ENCODE measurements at regions not wholly inside any gene's neighbourhood (a gene's known extent, or its start where the extent isn't known, plus 50 kb on each side); places are given as distances from the start of the nearest gene placed in this dataset.
"Not testable (repeated sequence)": the region's sequence is repeated elsewhere in the genome, so short reads cannot be mapped to it uniquely, and the experiment has no call there.

DNA sequence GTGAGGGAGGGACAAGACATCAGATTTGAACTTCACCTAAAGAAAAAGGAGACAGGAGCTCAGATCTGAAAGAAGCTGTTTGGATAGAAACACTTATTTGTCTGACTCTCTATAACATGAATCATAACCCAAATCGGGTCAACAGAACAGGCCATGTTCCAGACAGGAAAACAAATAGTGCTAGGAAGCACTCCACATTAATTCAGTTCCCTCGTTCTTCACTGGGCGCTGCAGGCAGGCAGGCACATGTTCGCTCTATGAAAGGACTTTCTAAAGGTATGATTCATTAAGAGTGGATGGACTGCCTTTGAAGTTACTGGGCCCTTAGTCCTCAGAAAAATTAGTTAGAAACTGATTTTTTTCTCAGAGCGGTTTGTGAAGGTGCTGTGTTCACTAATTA is 137.5 kb upstream of the TRPC6 start:
- no peak for FAIRE-seq
- TF ChIP-seq, protein P1, sequence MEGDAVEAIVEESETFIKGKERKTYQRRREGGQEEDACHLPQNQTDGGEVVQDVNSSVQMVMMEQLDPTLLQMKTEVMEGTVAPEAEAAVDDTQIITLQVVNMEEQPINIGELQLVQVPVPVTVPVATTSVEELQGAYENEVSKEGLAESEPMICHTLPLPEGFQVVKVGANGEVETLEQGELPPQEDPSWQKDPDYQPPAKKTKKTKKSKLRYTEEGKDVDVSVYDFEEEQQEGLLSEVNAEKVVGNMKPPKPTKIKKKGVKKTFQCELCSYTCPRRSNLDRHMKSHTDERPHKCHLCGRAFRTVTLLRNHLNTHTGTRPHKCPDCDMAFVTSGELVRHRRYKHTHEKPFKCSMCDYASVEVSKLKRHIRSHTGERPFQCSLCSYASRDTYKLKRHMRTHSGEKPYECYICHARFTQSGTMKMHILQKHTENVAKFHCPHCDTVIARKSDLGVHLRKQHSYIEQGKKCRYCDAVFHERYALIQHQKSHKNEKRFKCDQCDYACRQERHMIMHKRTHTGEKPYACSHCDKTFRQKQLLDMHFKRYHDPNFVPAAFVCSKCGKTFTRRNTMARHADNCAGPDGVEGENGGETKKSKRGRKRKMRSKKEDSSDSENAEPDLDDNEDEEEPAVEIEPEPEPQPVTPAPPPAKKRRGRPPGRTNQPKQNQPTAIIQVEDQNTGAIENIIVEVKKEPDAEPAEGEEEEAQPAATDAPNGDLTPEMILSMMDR (IDR thresholded peaks at IDR 0.05; ENCODE audit: insufficient read depth, missing control alignments): no peak
- DNase-seq (ENCODE audit: insufficient read length, low spot score): no peak

DNA sequence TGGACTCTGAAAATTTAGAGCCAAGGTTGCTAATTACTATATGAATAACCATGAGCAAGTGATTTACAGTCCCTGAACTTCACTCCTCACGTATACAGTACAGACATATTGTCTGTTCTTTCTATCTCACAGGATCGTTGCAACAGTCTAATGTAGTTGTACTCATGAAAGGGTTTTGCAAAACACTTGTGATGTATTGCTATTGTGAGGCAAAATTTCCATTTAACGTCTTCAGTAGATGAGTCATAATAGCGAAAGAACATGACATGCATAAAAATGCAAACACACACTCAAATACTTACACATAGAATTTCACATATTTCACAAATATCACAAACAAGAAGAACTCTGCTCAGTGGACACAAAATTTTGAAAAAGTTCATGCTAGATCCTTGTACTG is 134.6 kb upstream of the TRPC6 start:
- TF ChIP-seq, protein P1 (IDR thresholded peaks at IDR 0.05; ENCODE audit: insufficient read depth, missing control alignments): no peak
- FAIRE-seq (no peak), DNase-seq (ENCODE audit: insufficient read length, low spot score) (no peak)

DNA sequence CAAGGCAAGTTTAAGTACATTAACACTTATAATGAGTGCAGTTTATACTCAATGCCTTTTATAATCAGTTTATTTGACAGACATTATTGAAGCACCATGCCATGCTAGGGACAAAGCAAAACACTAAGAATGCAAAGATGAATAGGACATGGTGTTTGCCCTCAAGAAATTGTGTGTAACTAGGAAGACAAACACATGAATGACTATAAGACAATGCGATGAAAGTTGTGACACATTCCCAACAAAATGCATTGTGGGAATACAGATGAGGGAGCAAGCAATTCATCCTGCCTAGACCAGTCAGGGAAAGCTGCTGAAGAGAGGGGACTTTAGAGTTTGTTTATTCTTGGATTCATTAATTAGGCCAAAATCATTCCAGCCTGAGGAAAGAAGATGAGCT is 133.8 kb upstream of the TRPC6 start:
- TF ChIP-seq, protein P1 (IDR thresholded peaks at IDR 0.05; ENCODE audit: insufficient read depth, missing control alignments): no peak
- FAIRE-seq (no peak), DNase-seq (ENCODE audit: insufficient read length, low spot score) (no peak)

DNA sequence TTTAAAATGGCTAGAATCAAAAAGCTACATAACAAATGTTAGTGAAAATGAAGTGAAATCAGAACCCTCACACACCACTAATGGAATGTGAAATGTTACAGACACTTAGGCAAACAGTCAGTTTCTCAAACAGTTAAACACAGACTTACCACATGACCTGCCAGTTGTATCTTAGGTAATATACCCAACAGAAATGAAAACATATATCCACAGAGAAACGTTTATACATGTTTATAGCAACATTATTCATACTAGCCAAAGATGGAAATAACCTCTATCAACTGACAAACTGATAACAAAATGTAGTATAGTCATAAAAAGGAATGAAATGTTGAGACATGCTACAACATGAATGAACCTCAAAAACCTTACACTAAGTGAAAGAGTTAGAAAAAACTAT is 131.5 kb upstream of the TRPC6 start:
- TF ChIP-seq, protein P1 (IDR thresholded peaks at IDR 0.05; ENCODE audit: insufficient read depth, missing control alignments): no peak
- no peak for FAIRE-seq
- DNase-seq (ENCODE audit: insufficient read length, low spot score): no peak

DNA sequence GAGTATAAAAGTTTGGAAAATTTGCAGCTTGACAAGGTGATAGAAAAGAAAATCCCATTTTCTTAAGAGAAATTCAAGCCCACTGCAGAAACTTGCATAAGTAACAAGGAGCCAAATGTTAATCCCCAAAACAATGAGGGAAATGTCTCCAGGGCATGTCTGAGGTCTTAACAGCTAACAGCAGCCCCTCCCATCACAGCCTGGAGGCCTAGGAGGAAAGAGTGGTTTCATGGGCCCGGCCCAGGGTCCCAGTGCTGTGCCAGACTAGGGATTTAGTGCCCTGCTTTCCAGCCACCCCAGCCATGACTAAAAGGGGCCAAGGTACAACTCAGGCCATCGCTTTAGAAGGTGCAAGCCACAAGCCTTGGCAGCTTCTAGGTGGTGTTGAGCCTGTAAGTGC is 123.7 kb upstream of the TRPC6 start:
- TF ChIP-seq, protein P1 (IDR thresholded peaks at IDR 0.05; ENCODE audit: insufficient read depth, missing control alignments): no peak
- no peak for FAIRE-seq

DNA sequence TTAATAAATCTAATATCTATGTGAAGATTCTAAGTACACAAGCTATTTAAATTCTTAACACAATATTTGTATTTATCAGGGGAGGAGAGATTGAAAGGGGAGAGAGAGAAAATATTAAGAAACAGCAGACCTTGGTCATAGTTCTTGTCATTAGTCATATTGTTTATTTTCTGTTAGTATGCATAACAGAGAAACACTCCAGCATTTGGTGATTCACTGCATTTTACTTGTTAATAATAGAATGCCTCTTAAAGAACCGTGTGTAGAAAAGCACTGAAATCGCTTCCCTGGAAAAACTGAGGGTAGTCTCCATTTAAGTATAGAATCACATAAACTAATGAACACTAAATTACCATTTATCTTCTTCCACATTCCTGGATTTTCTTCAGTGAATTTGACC is 122.7 kb upstream of the TRPC6 start:
- no peak for DNase-seq (ENCODE audit: insufficient read length, low spot score)
- FAIRE-seq: no peak
- TF ChIP-seq, protein P1 (IDR thresholded peaks at IDR 0.05; ENCODE audit: insufficient read depth, missing control alignments): no peak

More for the DNA sequence above, 123.7 kb upstream of the TRPC6 start:
- DNase-seq (ENCODE audit: insufficient read length, low spot score): no peak

DNA sequence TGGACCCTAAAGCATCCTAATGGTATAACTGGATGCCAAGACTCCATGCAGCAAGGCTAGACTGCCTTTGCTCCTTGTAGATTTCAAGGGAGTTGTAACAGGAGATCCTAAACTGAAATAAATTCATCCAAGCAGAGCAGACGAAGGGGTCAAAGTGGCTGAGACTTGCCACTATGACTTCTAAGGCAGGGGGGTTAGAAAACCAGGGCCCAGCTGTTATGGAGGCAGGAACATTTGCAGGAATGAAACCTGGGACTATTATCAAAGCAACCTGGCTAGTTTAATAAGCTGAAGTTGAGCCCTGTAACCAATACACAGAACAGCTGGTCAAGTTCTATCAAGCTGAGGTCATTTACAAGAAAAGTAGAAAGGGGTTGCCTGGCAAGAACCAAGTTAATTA is 122.2 kb upstream of the TRPC6 start:
- no peak for DNase-seq (ENCODE audit: insufficient read length, low spot score)
- TF ChIP-seq, protein P1 (IDR thresholded peaks at IDR 0.05; ENCODE audit: insufficient read depth, missing control alignments): no peak
- no peak for FAIRE-seq

DNA sequence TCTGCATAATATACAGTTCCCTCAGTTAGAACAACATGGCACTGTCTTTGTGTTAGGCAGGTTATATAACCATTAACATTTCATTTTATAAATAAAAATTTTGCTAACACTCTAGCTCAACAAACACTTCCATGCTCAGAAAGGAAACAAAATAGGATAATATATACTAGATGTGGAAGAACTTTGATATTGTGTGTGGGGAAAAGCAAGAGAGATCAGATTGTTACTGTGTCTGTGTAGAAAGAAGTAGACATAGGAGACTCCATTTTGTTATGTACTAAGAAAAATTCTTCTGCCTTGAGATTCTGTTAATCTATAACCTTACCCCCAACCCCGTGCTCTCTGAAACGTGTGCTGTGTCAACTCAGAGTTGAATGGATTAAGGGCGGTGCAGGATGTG is 111.1 kb upstream of the TRPC6 start:
- FAIRE-seq; DNase-seq (ENCODE audit: insufficient read length, low spot score): not testable (repeated sequence)
